ENCODE measurements at regions not wholly inside any gene's neighbourhood (a gene's known extent, or its start where the extent isn't known, plus 50 kb on each side); places are given as distances from the start of the nearest gene placed in this dataset.

- H3K27ac ChIP-seq: no peak overlapping the region
- H3K4me3 ChIP-seq: no peak overlapping the region
- intact Hi-C loops (cut with DNase I): no loop called here
- TF ChIP-seq POLR2A (IDR thresholded peaks at IDR 0.05): no peak
- TF ChIP-seq, protein P1, sequence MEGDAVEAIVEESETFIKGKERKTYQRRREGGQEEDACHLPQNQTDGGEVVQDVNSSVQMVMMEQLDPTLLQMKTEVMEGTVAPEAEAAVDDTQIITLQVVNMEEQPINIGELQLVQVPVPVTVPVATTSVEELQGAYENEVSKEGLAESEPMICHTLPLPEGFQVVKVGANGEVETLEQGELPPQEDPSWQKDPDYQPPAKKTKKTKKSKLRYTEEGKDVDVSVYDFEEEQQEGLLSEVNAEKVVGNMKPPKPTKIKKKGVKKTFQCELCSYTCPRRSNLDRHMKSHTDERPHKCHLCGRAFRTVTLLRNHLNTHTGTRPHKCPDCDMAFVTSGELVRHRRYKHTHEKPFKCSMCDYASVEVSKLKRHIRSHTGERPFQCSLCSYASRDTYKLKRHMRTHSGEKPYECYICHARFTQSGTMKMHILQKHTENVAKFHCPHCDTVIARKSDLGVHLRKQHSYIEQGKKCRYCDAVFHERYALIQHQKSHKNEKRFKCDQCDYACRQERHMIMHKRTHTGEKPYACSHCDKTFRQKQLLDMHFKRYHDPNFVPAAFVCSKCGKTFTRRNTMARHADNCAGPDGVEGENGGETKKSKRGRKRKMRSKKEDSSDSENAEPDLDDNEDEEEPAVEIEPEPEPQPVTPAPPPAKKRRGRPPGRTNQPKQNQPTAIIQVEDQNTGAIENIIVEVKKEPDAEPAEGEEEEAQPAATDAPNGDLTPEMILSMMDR (IDR thresholded peaks at IDR 0.05): no peak
- H3K36me3 ChIP-seq (replicated peaks in 1 of 2): no peaks in the 10 kb centered on the region
- 81 to 89% (median 87%) methylated on average over 8 to 27 of the region's 27 CpGs for WGBS, 4 donors
- no peaks in the 10 kb centered on the region for H3K9me3 ChIP-seq (replicated peaks in 1 of 3)
- no peaks in the 10 kb centered on the region for H3K27me3 ChIP-seq
- H3K4me1 ChIP-seq (replicated peaks in 1 of 2): no peaks in the 10 kb centered on the region
- DNase-seq: peak in 1 of 7 donors; percentile 4
These were observed 806.3 kb downstream of the BRD1 start for GRCh38 chr22:49021131-49021925.

DNA sequence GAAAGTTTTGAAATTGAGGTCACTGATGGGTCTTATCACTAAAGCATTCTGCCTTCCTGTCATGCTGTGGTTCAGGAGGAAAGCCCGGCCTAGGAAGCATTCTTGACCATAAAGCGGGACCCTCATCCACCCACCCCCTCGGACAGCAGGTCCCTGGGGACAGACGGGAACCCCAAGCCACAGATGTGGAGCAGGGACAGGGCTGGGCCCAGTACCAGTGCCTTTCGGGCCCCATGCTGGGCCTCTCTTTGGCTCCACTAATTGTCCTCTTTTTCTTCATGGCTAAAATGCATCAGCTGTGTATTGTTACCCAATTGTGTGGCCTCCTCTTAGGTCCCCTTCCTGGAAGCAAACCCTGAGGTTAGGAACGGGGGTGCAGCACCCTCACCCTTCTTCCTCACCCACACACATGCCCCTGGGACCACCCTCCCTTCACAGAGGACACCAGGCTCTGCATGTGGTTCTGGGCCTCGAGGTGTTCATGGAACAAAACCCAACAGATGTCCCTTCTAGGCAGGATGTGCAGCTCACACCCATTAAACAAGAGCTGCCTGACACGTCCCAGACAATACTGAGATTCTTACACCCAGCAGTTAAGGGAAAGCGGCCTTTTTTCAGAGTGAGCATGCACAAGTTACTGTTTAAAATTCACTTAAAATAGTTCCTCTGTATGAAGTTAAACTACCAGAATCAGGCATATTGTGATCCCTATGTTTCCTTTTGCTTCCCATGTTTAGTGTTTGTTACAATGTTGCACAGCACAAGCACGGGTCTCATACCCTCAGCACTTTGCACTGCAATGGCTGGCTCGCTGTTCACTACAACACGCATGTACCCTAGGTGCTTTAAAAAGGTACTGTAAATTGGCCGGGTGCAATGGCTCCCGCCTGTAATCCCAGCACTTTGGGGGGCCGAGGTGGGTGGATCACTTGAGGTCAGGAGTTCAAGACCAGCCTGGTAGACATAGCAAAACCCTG lies 807.6 kb downstream of the BRD1 start:
- DNase-seq: peak in 3 of 7 donors; percentile 1 to 10 (median 8)
- 72 to 84% (median 79%) methylated on average over 14 to 15 of the region's 15 CpGs for WGBS, 4 donors
- Histone ChIP-seq H3K4me3 (no peak overlapping the region), H3K9me3 (replicated peaks in 1 of 3) (no peaks in the 10 kb centered on the region), H3K27ac (no peak overlapping the region), H3K4me1 (replicated peaks in 1 of 2) (no peaks in the 10 kb centered on the region), H3K27me3 (no peaks in the 10 kb centered on the region), H3K36me3 (replicated peaks in 1 of 2) (no peaks in the 10 kb centered on the region)
- no peak for TF ChIP-seq POLR2A (IDR thresholded peaks at IDR 0.05)
- TF ChIP-seq, protein P1 (IDR thresholded peaks at IDR 0.05): no peak
- intact Hi-C loops (cut with DNase I): no loop called here

GRCh38 chr22:49018601-49019000 lies 809.1 kb downstream of the BRD1 start:
- no peaks in the 10 kb centered on the region for H3K27me3 ChIP-seq
- no peak overlapping the region for H3K4me3 ChIP-seq
- H3K9me3 ChIP-seq (replicated peaks in 1 of 3): no peaks in the 10 kb centered on the region
- no peak for TF ChIP-seq POLR2A (IDR thresholded peaks at IDR 0.05)
- TF ChIP-seq, protein P1 (IDR thresholded peaks at IDR 0.05): no peak
- WGBS, 4 donors: 90 to 92% (median 91%) methylated on average over 4 to 12 of the region's 12 CpGs
- H3K27ac ChIP-seq: no peak overlapping the region
- DNase-seq: peak in 4 of 7 donors; percentile 3 to 28 (median 6)
- H3K36me3 ChIP-seq (replicated peaks in 1 of 2): no peaks in the 10 kb centered on the region
- intact Hi-C loops (cut with DNase I): no loop called here
- no peaks in the 10 kb centered on the region for H3K4me1 ChIP-seq (replicated peaks in 1 of 2)

Data from adrenal gland (tissue), 9 donors.